Lower leg skin (tissue), 3 donors: ENCODE measurements at regions not wholly inside any gene's neighbourhood (a gene's known extent, or its start where the extent isn't known, plus 50 kb on each side); places are given as distances from the start of the nearest gene placed in this dataset.

ENCODE experiments used
- CTCF ChIP-seq, 3 donors: fragments of 450-650 bp; IDR thresholded peaks; one replicate each; pipeline ENCODE4 v1.5.1; 2016; ENCODE audit warnings: antibody characterized with exemption in 3 of 3, mild to moderate bottlenecking in 3 of 3, moderate library complexity in 2 of 3
- POLR2A ChIP-seq, 2 donors: fragments of 450-650 bp; IDR thresholded peaks; one replicate each; pipeline ENCODE4 v1.6.1; 2016 to 2017; ENCODE audit warnings: antibody characterized with exemption in 2 of 2, mild to moderate bottlenecking in 1 of 2, moderate library complexity in 1 of 2

- TF ChIP-seq CTCF (IDR thresholded peaks at IDR 0.05) (no peak), POLR2A (IDR thresholded peaks at IDR 0.05) (no peak)
Measured at GRCh38 chr2:77800410-77800809, 278.2 kb upstream of the LRRTM4 start.
